ENCODE measurements at regions not wholly inside any gene's neighbourhood (a gene's known extent, or its start where the extent isn't known, plus 50 kb on each side); places are given as distances from the start of the nearest gene placed in this dataset.
A peak's percentile ranks its signal among the peaks of the same experiment; 100 is the strongest.
"Not testable (repeated sequence)": the region's sequence is repeated elsewhere in the genome, so short reads cannot be mapped to it uniquely, and the experiment has no call there.

DNA sequence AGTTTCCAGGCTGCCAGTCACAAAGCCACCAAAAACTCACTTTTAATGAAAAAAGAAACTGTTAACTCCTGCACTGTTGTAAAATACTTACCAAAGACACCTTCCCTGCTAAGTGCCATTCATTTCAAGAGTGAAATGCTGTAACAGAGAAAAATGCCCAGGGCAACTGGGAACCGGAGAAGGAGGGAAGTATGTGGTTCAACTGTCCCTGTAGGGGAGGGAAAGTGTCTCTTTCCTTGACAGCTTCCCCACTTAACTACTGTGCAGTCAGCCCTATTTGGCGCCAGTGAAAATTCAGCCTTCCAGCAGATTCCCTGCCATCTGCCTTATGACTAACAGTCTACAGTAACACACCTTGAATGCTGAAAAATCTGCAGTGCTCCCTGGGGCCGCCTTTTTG is 789.0 kb downstream of the DIAPH3 start:
- DNase-seq = no peak

DNA sequence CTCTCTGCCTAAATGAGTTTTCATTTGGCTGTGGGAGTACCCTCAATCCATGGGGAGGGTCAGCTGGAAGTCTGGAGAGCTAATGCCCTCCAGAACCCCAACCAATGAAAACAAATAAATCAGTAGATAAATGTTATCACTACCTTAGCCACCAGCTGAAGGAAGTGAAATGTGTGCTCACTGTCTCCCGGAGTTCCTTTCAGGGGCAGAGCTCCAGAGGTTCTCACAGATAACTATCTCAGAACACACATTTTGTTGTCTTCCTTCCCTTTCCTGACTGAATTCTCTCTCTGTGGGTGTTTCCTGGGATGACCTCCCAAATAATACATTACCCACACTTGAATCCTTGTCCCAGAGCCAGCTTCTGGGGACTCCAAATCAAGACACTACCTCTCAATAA is 779.6 kb downstream of the DIAPH3 start:
- no peak for DNase-seq

DNA sequence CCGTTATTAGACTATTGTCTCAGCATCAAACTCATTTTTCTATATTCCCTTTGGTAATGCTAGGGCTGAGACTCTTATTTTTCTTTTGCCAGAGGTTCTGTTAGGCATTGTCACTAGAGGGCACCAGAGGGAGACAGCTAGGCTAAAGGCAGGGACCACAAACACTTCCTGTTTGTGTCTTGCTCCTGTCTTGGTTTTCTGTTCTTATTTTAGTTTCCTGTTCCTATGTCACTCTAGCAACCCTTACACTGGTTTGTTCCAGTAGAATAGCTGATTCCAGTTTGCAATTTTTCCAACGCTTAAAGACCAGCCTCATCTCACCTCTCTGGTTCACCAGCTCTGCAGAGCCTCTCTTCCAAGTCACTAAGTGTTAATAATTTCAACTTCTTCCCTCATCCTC is 772.0 kb downstream of the DIAPH3 start:
- peak; percentile 26 for DNase-seq

- DNase-seq = no peak
Observed at GRCh38 chr13:59392328-59392727, 771.4 kb downstream of the DIAPH3 start.

- DNase-seq = no peak
Observed at GRCh38 chr13:59394496-59394895, 769.2 kb downstream of the DIAPH3 start.

GRCh38 chr13:59398127-59398526 is 765.6 kb downstream of the DIAPH3 start:
- DNase-seq = no peak

DNA sequence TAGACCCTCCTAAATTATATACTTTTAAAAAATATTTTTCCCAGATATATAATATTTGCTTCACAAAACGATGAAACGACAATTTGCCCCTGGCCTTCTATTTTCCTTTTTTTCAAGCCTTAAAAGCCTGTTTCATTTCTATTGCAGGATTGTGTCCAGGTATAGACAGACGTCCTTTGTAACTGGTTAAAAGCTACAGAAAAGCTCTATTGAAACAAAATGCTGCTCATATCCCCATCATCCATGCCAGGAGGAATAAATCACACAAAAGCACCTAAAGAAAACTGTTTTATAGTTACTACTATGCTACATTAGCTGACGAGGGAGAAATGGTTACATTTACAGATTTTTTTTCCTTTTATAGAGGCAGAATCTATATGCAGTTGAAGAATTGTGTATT is 765.1 kb downstream of the DIAPH3 start:
- DNase-seq = no peak

DNA sequence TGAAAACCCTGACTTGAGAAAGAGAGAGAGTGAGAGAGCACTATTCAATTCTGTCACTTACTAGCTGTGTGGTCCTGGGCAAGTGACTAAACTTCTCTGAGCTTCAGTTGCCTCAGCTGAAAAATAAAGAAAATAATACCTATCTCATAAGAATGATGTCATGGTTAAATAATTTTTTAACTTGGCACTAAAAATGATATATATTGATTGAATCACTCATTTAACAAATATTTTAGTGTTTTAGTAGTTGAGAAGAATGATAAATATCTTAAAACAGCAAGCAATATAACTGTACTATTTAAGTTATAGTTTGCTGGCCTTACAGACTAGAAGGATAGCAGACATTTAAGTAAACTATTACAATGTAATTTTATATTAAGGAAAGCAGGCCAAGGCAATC is 764.2 kb downstream of the DIAPH3 start:
- DNase-seq = no peak

- DNase-seq = no peak
Observed at GRCh38 chr13:59404331-59404730, 759.4 kb downstream of the DIAPH3 start.

GRCh38 chr13:59407251-59407650 is 756.5 kb downstream of the DIAPH3 start:
- not testable (repeated sequence) for DNase-seq

- DNase-seq = no peak
Observed at GRCh38 chr13:59408738-59409137, 755.0 kb downstream of the DIAPH3 start.

GRCh38 chr13:59409211-59409610 is 754.5 kb downstream of the DIAPH3 start:
- DNase-seq = no peak

- DNase-seq = no peak
Observed at GRCh38 chr13:59409634-59410200, 754.0 kb downstream of the DIAPH3 start.

- no peak for DNase-seq
Observed at GRCh38 chr13:59413126-59413525, 750.6 kb downstream of the DIAPH3 start.

GRCh38 chr13:59414006-59414405 is 749.7 kb downstream of the DIAPH3 start:
- DNase-seq = no peak

DNA sequence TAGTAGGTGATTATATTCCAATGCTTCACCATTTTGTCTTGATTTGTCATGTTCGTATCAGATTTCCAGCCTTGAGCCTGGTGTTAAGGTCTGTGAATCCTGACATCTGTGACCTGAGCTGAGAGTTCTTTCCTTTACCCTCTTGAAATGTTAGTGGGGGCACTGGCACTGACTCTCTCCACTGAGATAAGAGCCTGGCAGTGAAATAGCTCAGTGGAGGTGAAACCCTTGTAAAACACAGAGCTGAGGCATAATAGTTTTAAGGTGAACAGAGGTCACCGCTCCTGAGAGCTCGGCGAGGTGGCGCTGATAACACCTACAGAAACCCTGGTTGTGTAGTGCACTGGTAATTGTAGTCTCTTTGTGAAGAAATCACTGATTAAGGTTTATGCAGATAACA is 748.2 kb downstream of the DIAPH3 start:
- DNase-seq = no peak

- no peak for DNase-seq
Observed at GRCh38 chr13:59416561-59416960, 747.2 kb downstream of the DIAPH3 start.

DNA sequence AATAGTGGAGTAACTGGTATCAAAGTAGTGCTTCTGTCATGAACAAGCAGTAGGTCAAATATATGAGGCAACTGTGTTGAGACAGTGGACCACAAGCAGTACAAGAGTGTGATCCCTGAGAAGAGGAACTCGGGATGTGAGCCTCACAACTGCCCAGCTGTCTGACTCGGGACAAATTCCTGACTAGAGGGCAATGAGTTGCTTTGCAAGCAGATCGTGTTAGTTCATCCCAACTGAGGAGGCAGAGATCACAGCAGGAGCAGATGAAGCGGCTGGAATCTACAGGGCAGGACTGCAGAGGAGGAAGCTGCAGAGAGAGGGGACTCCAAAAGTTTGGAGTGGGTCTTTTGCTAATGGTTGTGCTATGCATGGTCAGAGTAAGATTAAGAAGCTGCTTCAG is 741.1 kb downstream of the DIAPH3 start:
- DNase-seq = no peak

GRCh38 chr13:59423708-59424340 is 739.9 kb downstream of the DIAPH3 start:
- no peak for DNase-seq

DNA sequence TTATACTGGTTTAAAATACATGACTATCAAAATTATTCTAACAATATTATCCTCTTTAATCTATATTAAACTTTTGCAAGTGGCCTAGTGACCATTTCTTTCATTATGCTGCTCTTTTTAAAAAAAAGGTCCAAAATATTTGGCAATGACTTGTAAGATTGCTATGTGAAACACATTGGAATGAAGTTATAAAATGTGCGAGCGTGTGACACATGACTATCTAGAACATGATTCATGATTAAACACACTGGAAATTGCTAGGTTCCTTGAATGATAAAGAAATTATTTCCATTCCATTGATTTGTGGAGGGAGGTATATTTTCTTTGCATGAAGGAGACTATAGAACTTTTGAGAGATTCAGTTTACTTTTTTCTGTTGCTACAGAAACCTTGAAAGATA is 739.1 kb downstream of the DIAPH3 start:
- DNase-seq = no peak

DNA sequence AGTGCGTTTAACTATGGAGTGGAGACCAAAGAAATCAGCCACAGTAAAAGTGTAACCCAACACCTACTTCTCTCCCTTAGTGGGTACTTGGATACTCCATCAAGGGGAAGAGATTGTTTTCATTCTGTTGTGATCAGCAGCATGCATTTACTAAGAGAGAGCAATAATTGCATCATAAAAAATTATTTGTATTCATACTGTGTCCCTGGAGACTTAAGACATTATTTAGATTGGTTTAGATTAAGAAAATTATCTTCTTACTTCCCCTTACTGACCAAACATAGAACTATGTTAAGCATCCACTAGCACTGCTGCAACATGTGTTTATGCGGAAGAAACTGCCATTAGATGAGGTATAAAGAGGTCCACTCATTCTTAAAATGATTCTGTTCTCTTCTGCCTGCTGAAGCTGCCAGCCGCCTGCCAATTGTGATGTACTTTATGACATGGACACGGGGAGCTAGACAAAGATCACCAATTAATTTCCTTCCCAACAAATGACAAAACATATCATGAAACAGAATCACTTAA is 738.5 kb downstream of the DIAPH3 start:
- DNase-seq = peak; percentile 38

GRCh38 chr13:59435024-59435423 is 728.7 kb downstream of the DIAPH3 start:
- no peak for DNase-seq

GRCh38 chr13:59437544-59438301 is 726.0 kb downstream of the DIAPH3 start:
- no peak for DNase-seq

DNA sequence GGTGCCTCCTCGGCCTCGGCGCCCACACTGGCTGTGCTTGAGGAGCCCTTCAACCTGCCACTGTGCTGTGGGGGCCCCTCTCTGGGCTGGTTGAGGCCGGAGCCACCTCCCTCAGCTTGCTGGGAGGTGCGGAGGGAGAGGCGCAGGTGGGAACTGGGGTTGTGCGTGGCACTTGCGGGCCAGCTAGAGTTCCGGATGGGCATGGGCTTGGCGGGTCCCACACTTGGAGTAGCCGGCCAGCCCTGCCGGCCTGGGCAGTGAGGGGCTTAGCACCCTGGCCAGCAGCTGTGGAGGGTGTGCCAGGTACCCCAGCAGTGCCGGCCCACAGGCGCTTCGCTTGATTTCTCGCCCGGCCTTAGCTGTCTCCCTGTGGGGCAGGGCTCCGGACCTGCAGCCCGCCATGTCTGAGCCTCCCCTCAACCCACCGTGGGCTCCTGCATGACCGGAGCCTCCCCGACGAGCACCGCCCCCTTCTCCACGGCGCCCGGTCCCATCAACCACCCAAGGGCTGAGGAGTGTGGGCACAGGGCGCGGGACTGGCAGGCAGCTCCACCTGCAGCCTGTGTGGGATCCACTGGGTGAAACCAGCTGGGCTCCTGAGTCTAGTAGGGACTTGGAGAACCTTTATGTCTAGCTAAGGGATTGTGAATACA is 723.8 kb downstream of the DIAPH3 start:
- DNase-seq = no peak

Measured in NCI-H2107 (cell line).